KOPT-K1 (cell line): ENCODE measurements at regions not wholly inside any gene's neighbourhood (a gene's known extent, or its start where the extent isn't known, plus 50 kb on each side); places are given as distances from the start of the nearest gene placed in this dataset.
"Not testable (repeated sequence)": the region's sequence is repeated elsewhere in the genome, so short reads cannot be mapped to it uniquely, and the experiment has no call there.

Experiments
- H3K27ac ChIP-seq: fragments of 200-600 bp; sonication (generic); 2 replicates; pipeline ENCODE4 v1.5.1; 2016; ENCODE audit warnings: antibody characterized with exemption, mild to moderate bottlenecking, low read depth, low read length; ENCODE audit not compliant: poor library complexity, severe bottlenecking
- H3K36me3 ChIP-seq: fragments of 200-600 bp; sonication (generic); 2 replicates; pipeline ENCODE4 v1.5.1; 2017; ENCODE audit warnings: antibody characterized with exemption, mild to moderate bottlenecking, low read length, moderate library complexity; ENCODE audit not compliant: insufficient read depth
- H3K9me3 ChIP-seq: fragments of 200-600 bp; sonication (generic); 2 replicates; pipeline ENCODE4 v1.5.1; 2017; ENCODE audit warnings: antibody characterized with exemption, low read length, mild to moderate bottlenecking; ENCODE audit not compliant: insufficient read depth, poor library complexity, severe bottlenecking

GRCh38 chr2:239803102-239803765 is 221.9 kb downstream of the NDUFA10 start:
- Histone ChIP-seq H3K9me3 (no peaks in the 10 kb centered on the region), H3K36me3 (no peaks in the 10 kb centered on the region), H3K27ac (no peak overlapping the region)

- no peaks in the 10 kb centered on the region for H3K9me3 ChIP-seq
- no peak overlapping the region for H3K27ac ChIP-seq
- H3K36me3 ChIP-seq = no peaks in the 10 kb centered on the region
These were observed 222.9 kb downstream of the NDUFA10 start for GRCh38 chr2:239802185-239802649.

GRCh38 chr2:239801404-239802184 is 223.5 kb downstream of the NDUFA10 start:
- Histone ChIP-seq H3K36me3 (no peaks in the 10 kb centered on the region), H3K27ac (no peak overlapping the region), H3K9me3 (no peaks in the 10 kb centered on the region)

GRCh38 chr2:239800785-239801386 is 224.3 kb downstream of the NDUFA10 start:
- no peak overlapping the region for H3K27ac ChIP-seq
- no peaks in the 10 kb centered on the region for H3K9me3 ChIP-seq
- H3K36me3 ChIP-seq = no peaks in the 10 kb centered on the region

- Histone ChIP-seq H3K27ac (no peak overlapping the region), H3K9me3 (no peaks in the 10 kb centered on the region), H3K36me3 (no peaks in the 10 kb centered on the region)
These were observed 227.8 kb downstream of the NDUFA10 start for GRCh38 chr2:239797316-239797715.

- not testable (repeated sequence) for H3K27ac ChIP-seq, H3K36me3 ChIP-seq, H3K9me3 ChIP-seq
These were observed 229.4 kb downstream of the NDUFA10 start for GRCh38 chr2:239795761-239796160.

- Histone ChIP-seq H3K27ac (no peak overlapping the region), H3K36me3 (no peaks in the 10 kb centered on the region), H3K9me3 (no peaks in the 10 kb centered on the region)
These were observed 231.3 kb downstream of the NDUFA10 start for GRCh38 chr2:239793836-239794235.

GRCh38 chr2:239793086-239793485 is 232.1 kb downstream of the NDUFA10 start:
- Histone ChIP-seq H3K36me3 (no peaks in the 10 kb centered on the region), H3K27ac (no peak overlapping the region), H3K9me3 (no peaks in the 10 kb centered on the region)

GRCh38 chr2:239792405-239793084 is 232.6 kb downstream of the NDUFA10 start:
- Histone ChIP-seq H3K27ac (no peak overlapping the region), H3K9me3 (no peaks in the 10 kb centered on the region), H3K36me3 (no peaks in the 10 kb centered on the region)

- no peak overlapping the region for H3K27ac ChIP-seq
- no peaks in the 10 kb centered on the region for H3K36me3 ChIP-seq
- H3K9me3 ChIP-seq = no peaks in the 10 kb centered on the region
These were observed 233.4 kb downstream of the NDUFA10 start for GRCh38 chr2:239791526-239792404.

- Histone ChIP-seq H3K36me3 (no peaks in the 10 kb centered on the region), H3K9me3 (no peaks in the 10 kb centered on the region), H3K27ac (no peak overlapping the region)
These were observed 234.4 kb downstream of the NDUFA10 start for GRCh38 chr2:239790721-239791120.

- Histone ChIP-seq H3K27ac (no peak overlapping the region), H3K9me3 (no peaks in the 10 kb centered on the region), H3K36me3 (no peaks in the 10 kb centered on the region)
These were observed 234.8 kb downstream of the NDUFA10 start for GRCh38 chr2:239790313-239790712.

GRCh38 chr2:239789711-239790110 is 235.4 kb downstream of the NDUFA10 start:
- H3K9me3 ChIP-seq = no peaks in the 10 kb centered on the region
- no peaks in the 10 kb centered on the region for H3K36me3 ChIP-seq
- no peak overlapping the region for H3K27ac ChIP-seq

GRCh38 chr2:239788576-239789098 is 236.5 kb downstream of the NDUFA10 start:
- no peaks in the 10 kb centered on the region for H3K36me3 ChIP-seq
- no peak overlapping the region for H3K27ac ChIP-seq
- no peaks in the 10 kb centered on the region for H3K9me3 ChIP-seq
